ENCODE measurements at regions not wholly inside any gene's neighbourhood (a gene's known extent, or its start where the extent isn't known, plus 50 kb on each side); places are given as distances from the start of the nearest gene placed in this dataset.

DNA sequence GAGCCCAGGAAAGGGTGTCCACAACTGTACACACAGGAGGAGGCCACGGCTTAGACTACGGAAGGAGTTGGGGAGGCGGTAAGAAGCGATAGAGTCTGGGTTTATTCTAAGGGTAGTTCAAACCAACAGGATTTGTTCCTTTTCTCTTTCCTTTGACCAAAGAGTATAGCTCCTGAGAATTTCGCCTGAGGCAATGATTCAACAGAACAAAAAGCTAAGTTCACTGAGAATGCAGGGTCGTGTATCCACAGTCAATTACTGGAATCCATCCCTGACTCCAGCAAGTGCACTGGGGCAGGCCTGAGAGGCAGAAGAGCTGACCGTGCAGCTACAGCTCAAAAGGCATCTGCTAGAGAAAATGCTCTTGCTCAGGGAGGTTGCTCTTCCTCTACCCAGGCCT, 140.9 kb downstream of the TFCP2L1 start:
- no peak for DNase-seq
- Mint-ChIP-seq H3K9me3 (ENCODE audit: unreplicated experiment) (no peaks in the 10 kb centered on the region), H3K4me3 (ENCODE audit: unreplicated experiment) (no peak overlapping the region), H3K27me3 (ENCODE audit: unreplicated experiment) (peaks cover 2% of the 10 kb centered on the region), H3K27ac (ENCODE audit: unreplicated experiment) (no peak overlapping the region), H3K4me1 (ENCODE audit: low read depth, unreplicated experiment) (peaks cover under 1% of the 10 kb centered on the region), H3K36me3 (ENCODE audit: unreplicated experiment) (no peaks in the 10 kb centered on the region)
- TF ChIP-seq, protein P1, sequence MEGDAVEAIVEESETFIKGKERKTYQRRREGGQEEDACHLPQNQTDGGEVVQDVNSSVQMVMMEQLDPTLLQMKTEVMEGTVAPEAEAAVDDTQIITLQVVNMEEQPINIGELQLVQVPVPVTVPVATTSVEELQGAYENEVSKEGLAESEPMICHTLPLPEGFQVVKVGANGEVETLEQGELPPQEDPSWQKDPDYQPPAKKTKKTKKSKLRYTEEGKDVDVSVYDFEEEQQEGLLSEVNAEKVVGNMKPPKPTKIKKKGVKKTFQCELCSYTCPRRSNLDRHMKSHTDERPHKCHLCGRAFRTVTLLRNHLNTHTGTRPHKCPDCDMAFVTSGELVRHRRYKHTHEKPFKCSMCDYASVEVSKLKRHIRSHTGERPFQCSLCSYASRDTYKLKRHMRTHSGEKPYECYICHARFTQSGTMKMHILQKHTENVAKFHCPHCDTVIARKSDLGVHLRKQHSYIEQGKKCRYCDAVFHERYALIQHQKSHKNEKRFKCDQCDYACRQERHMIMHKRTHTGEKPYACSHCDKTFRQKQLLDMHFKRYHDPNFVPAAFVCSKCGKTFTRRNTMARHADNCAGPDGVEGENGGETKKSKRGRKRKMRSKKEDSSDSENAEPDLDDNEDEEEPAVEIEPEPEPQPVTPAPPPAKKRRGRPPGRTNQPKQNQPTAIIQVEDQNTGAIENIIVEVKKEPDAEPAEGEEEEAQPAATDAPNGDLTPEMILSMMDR (IDR thresholded peaks at IDR 0.05; ENCODE audit: partially characterized antibody, unreplicated experiment): no peak

DNA sequence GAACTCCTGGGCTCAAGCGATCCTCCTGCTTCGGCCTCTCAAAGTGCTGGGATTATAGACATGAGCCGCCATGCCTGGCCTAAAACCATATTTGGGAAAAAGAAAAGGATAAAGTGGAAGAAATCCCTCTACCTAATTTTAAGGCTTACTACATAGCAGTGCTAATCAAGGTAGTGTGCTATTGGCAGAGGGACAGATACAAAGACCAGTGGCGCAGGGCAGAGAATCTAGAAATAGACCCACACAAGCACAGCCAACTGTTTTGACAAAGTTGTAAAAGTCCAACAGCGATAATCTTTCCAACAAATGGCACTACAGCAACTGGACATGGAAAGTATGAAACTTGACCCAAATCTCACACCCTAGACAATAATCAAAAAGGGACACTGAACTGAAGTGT, 138.4 kb downstream of the TFCP2L1 start:
- Mint-ChIP-seq H3K36me3 (ENCODE audit: unreplicated experiment) (no peaks in the 10 kb centered on the region), H3K9me3 (ENCODE audit: unreplicated experiment) (peaks cover 2% of the 10 kb centered on the region), H3K27ac (ENCODE audit: unreplicated experiment) (no peak overlapping the region), H3K4me1 (ENCODE audit: low read depth, unreplicated experiment) (peaks cover 3% of the 10 kb centered on the region), H3K4me3 (ENCODE audit: unreplicated experiment) (no peak overlapping the region), H3K27me3 (ENCODE audit: unreplicated experiment) (no peaks in the 10 kb centered on the region)
- TF ChIP-seq, protein P1 (IDR thresholded peaks at IDR 0.05; ENCODE audit: partially characterized antibody, unreplicated experiment): no peak
- DNase-seq: no peak

DNA sequence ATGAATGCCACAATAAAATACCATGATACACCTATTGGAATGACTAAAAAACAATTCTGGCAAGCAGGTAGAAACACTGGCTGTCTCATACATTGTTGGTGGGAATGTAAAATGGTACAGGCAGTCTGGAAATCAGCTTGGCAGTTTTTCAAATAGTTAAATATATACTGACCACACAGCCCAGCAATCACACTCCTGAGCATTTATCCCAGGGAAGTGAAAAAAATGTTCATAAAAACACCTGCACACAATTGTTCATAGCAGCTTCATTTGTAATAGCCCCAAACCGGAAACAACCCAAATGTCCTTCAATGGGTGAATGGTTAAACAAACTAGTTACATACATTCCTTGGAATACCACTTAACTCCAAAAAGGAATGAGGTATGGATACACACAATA, 137.2 kb downstream of the TFCP2L1 start:
- TF ChIP-seq, protein P1 (IDR thresholded peaks at IDR 0.05; ENCODE audit: partially characterized antibody, unreplicated experiment): no peak
- Mint-ChIP-seq H3K9me3 (ENCODE audit: unreplicated experiment) (peaks cover 2% of the 10 kb centered on the region), H3K27ac (ENCODE audit: unreplicated experiment) (no peak overlapping the region), H3K4me3 (ENCODE audit: unreplicated experiment) (no peak overlapping the region), H3K27me3 (ENCODE audit: unreplicated experiment) (no peaks in the 10 kb centered on the region), H3K36me3 (ENCODE audit: unreplicated experiment) (no peaks in the 10 kb centered on the region), H3K4me1 (ENCODE audit: low read depth, unreplicated experiment) (peaks cover 3% of the 10 kb centered on the region)
- DNase-seq: no peak

DNA sequence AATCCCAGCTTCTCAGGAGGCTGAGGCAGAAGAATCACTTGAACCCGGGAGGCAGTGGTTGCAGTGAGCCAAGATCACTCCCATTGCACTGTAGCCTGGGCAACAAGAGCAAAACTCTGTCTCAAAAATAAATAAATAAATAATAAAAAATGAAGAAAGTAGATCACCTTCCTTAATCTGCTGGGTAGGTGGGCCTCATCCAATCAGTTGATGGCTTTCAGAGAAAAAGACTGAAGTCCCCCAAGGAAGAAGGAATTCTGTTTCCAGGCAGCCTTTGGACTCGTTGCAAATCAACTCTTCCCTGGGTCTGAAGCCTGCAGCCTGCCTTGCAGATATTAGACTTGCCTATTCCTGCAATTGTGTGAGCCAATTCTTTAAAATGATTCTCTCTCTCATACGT, 136.5 kb downstream of the TFCP2L1 start:
- Mint-ChIP-seq H3K36me3 (ENCODE audit: unreplicated experiment) (no peaks in the 10 kb centered on the region), H3K27ac (ENCODE audit: unreplicated experiment) (no peak overlapping the region), H3K27me3 (ENCODE audit: unreplicated experiment) (no peaks in the 10 kb centered on the region), H3K9me3 (ENCODE audit: unreplicated experiment) (peaks cover 2% of the 10 kb centered on the region), H3K4me1 (ENCODE audit: low read depth, unreplicated experiment) (peaks cover 3% of the 10 kb centered on the region), H3K4me3 (ENCODE audit: unreplicated experiment) (no peak overlapping the region)
- DNase-seq: no peak
- TF ChIP-seq, protein P1 (IDR thresholded peaks at IDR 0.05; ENCODE audit: partially characterized antibody, unreplicated experiment): no peak

DNA sequence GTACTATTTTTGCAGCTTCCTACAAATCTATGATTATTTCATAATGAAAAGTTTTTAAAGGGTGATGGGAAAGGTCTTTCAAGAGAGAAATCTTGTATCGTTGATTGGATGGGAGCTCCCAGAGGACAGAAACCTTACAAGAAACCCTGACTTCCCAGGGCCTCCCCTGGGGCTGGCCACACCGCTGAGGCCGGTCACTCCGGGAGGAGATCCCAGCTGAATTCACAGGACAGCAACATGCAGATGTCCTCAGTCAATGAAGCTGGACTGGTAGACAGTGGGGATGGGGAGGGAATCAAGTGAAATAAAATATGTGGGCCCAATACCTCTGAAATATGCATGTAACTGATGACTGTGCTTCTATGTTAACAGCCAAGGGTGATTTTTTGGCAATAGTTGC, 135.6 kb downstream of the TFCP2L1 start:
- H3K36me3 Mint-ChIP-seq (ENCODE audit: unreplicated experiment): no peaks in the 10 kb centered on the region
- no peak for DNase-seq
- H3K27me3 Mint-ChIP-seq (ENCODE audit: unreplicated experiment): peaks cover 2% of the 10 kb centered on the region
- H3K9me3 Mint-ChIP-seq (ENCODE audit: unreplicated experiment): peaks cover 2% of the 10 kb centered on the region
- TF ChIP-seq, protein P1 (IDR thresholded peaks at IDR 0.05; ENCODE audit: partially characterized antibody, unreplicated experiment): no peak
- peaks cover 3% of the 10 kb centered on the region for H3K4me1 Mint-ChIP-seq (ENCODE audit: low read depth, unreplicated experiment)
- no peak overlapping the region for H3K27ac Mint-ChIP-seq (ENCODE audit: unreplicated experiment)
- H3K4me3 Mint-ChIP-seq (ENCODE audit: unreplicated experiment): no peak overlapping the region
